HG02981 (cell line): ENCODE measurements at regions not wholly inside any gene's neighbourhood (a gene's known extent, or its start where the extent isn't known, plus 50 kb on each side); places are given as distances from the start of the nearest gene placed in this dataset.

Source experiments
- ATAC-seq: cut with Tn5 transposase; IDR thresholded peaks from one replicate; pipeline ENCODE4 v1.9.1; 2021; ENCODE audit warnings: mild to moderate bottlenecking, moderate library complexity; ENCODE audit not compliant: unreplicated experiment

- no peak for ATAC-seq
These were observed 83.6 kb downstream of the SPRING1 start for GRCh38 chr12:116654226-116654743.

GRCh38 chr12:116651089-116651488 lies 86.8 kb downstream of the SPRING1 start:
- ATAC-seq = no peak

- ATAC-seq = no peak
These were observed 87.2 kb downstream of the SPRING1 start for GRCh38 chr12:116650585-116651087.

GRCh38 chr12:116650062-116650461 lies 87.8 kb downstream of the SPRING1 start:
- ATAC-seq = no peak

GRCh38 chr12:116647813-116648212 lies 88.6 kb downstream of the MAP1LC3B2 start:
- ATAC-seq = no peak

- ATAC-seq = no peak
These were observed 87.7 kb downstream of the MAP1LC3B2 start for GRCh38 chr12:116646901-116647300.

- no peak for ATAC-seq
These were observed 85.6 kb downstream of the MAP1LC3B2 start for GRCh38 chr12:116644806-116645205.

- ATAC-seq = no peak
These were observed 83.5 kb downstream of the MAP1LC3B2 start for GRCh38 chr12:116642683-116643082.

- no peak for ATAC-seq
These were observed 82.9 kb downstream of the MAP1LC3B2 start for GRCh38 chr12:116642106-116642505.

- ATAC-seq = no peak
These were observed 81.1 kb downstream of the MAP1LC3B2 start for GRCh38 chr12:116640281-116640680.

GRCh38 chr12:116639765-116640164 lies 80.6 kb downstream of the MAP1LC3B2 start:
- no peak for ATAC-seq

GRCh38 chr12:116638376-116638775 lies 79.2 kb downstream of the MAP1LC3B2 start:
- no peak for ATAC-seq

- ATAC-seq = no peak
These were observed 78.5 kb downstream of the MAP1LC3B2 start for GRCh38 chr12:116637589-116638150.

- ATAC-seq = no peak
These were observed 77.7 kb downstream of the MAP1LC3B2 start for GRCh38 chr12:116636608-116637519.

GRCh38 chr12:116635487-116635886 lies 76.3 kb downstream of the MAP1LC3B2 start:
- ATAC-seq = no peak

GRCh38 chr12:116633476-116633875 lies 74.3 kb downstream of the MAP1LC3B2 start:
- ATAC-seq = no peak

- no peak for ATAC-seq
These were observed 72.4 kb downstream of the MAP1LC3B2 start for GRCh38 chr12:116631619-116632018.

- no peak for ATAC-seq
These were observed 71.6 kb downstream of the MAP1LC3B2 start for GRCh38 chr12:116630762-116631161.

GRCh38 chr12:116629480-116629879 lies 70.3 kb downstream of the MAP1LC3B2 start:
- ATAC-seq = no peak

- no peak for ATAC-seq
These were observed 69.8 kb downstream of the MAP1LC3B2 start for GRCh38 chr12:116628989-116629388.

GRCh38 chr12:116628450-116628793 lies 69.2 kb downstream of the MAP1LC3B2 start:
- no peak for ATAC-seq
